ENCODE measurements at regions not wholly inside any gene's neighbourhood (a gene's known extent, or its start where the extent isn't known, plus 50 kb on each side); places are given as distances from the start of the nearest gene placed in this dataset.

GRCh38 chr12:38384816-38385378 is 68.3 kb downstream of the ALG10B start:
- no peak for DNase-seq
- 89% methylated on average over 8 of the region's 9 CpGs for WGBS (ENCODE audit: insufficient coverage)
- H3K27me3 ChIP-seq (ENCODE audit: control insufficient read depth, insufficient read depth, low read length), result no peaks in the 10 kb centered on the region
- H3K36me3 ChIP-seq (ENCODE audit: control insufficient read depth, insufficient read depth, low read length), result no peaks in the 10 kb centered on the region
- H3K27ac ChIP-seq (ENCODE audit: low read length), result no peak overlapping the region
- H3K4me1 ChIP-seq (ENCODE audit: control insufficient read depth, insufficient read depth, low read length), result no peaks in the 10 kb centered on the region
- peaks cover 13% of the 10 kb centered on the region for H3K9me3 ChIP-seq (replicated peaks; ENCODE audit: control insufficient read depth, low read depth, low read length)
- no peak overlapping the region for H3K4me3 ChIP-seq (ENCODE audit: low read length)

- no peaks in the 10 kb centered on the region for H3K27me3 ChIP-seq (ENCODE audit: control insufficient read depth, insufficient read depth, low read length)
- WGBS (ENCODE audit: insufficient coverage), result no CpG with 5 or more reads among the region's 1 CpG
- no peak overlapping the region for H3K4me3 ChIP-seq (ENCODE audit: low read length)
- H3K9me3 ChIP-seq (replicated peaks; ENCODE audit: control insufficient read depth, low read depth, low read length), result peaks cover 13% of the 10 kb centered on the region
- no peaks in the 10 kb centered on the region for H3K4me1 ChIP-seq (ENCODE audit: control insufficient read depth, insufficient read depth, low read length)
- DNase-seq, result no peak
- no peaks in the 10 kb centered on the region for H3K36me3 ChIP-seq (ENCODE audit: control insufficient read depth, insufficient read depth, low read length)
- no peak overlapping the region for H3K27ac ChIP-seq (ENCODE audit: low read length)
These were observed 68.9 kb downstream of the ALG10B start for GRCh38 chr12:38385486-38385885.

- no peaks in the 10 kb centered on the region for H3K36me3 ChIP-seq (ENCODE audit: control insufficient read depth, insufficient read depth, low read length)
- no peaks in the 10 kb centered on the region for H3K4me1 ChIP-seq (ENCODE audit: control insufficient read depth, insufficient read depth, low read length)
- no peak overlapping the region for H3K4me3 ChIP-seq (ENCODE audit: low read length)
- 80% methylated on average over 1 of the region's 4 CpGs for WGBS (ENCODE audit: insufficient coverage)
- H3K27me3 ChIP-seq (ENCODE audit: control insufficient read depth, insufficient read depth, low read length), result no peaks in the 10 kb centered on the region
- H3K9me3 ChIP-seq (replicated peaks; ENCODE audit: control insufficient read depth, low read depth, low read length), result peaks cover 10% of the 10 kb centered on the region
- H3K27ac ChIP-seq (ENCODE audit: low read length), result no peak overlapping the region
- peak; percentile 39 for DNase-seq
These were observed 69.8 kb downstream of the ALG10B start for GRCh38 chr12:38386205-38386985.

- Histone ChIP-seq H3K4me3 (ENCODE audit: low read length) (no peak overlapping the region), H3K9me3 (replicated peaks; ENCODE audit: control insufficient read depth, low read depth, low read length) (peaks cover 6% of the 10 kb centered on the region), H3K27ac (ENCODE audit: low read length) (no peak overlapping the region), H3K36me3 (ENCODE audit: control insufficient read depth, insufficient read depth, low read length) (no peaks in the 10 kb centered on the region), H3K27me3 (ENCODE audit: control insufficient read depth, insufficient read depth, low read length) (no peaks in the 10 kb centered on the region), H3K4me1 (ENCODE audit: control insufficient read depth, insufficient read depth, low read length) (no peaks in the 10 kb centered on the region)
- DNase-seq, result no peak
These were observed 73.0 kb downstream of the ALG10B start for GRCh38 chr12:38389614-38390013.

GRCh38 chr12:38391007-38391406 is 74.4 kb downstream of the ALG10B start:
- Histone ChIP-seq H3K4me3 (ENCODE audit: low read length) (no peak overlapping the region), H3K27me3 (ENCODE audit: control insufficient read depth, insufficient read depth, low read length) (no peaks in the 10 kb centered on the region), H3K36me3 (ENCODE audit: control insufficient read depth, insufficient read depth, low read length) (no peaks in the 10 kb centered on the region), H3K9me3 (replicated peaks; ENCODE audit: control insufficient read depth, low read depth, low read length) (no peaks in the 10 kb centered on the region), H3K4me1 (ENCODE audit: control insufficient read depth, insufficient read depth, low read length) (no peaks in the 10 kb centered on the region), H3K27ac (ENCODE audit: low read length) (no peak overlapping the region)
- no CpG with 5 or more reads among the region's 1 CpG for WGBS (ENCODE audit: insufficient coverage)
- no peak for DNase-seq

GRCh38 chr12:38392554-38393144 is 76.1 kb downstream of the ALG10B start:
- DNase-seq, result no peak
- 63% methylated on average over 1 of the region's 5 CpGs for WGBS (ENCODE audit: insufficient coverage)
- no peak overlapping the region for H3K27ac ChIP-seq (ENCODE audit: low read length)

GRCh38 chr12:38399711-38400206 is 83.2 kb downstream of the ALG10B start:
- H3K27me3 ChIP-seq (ENCODE audit: control insufficient read depth, insufficient read depth, low read length), result no peaks in the 10 kb centered on the region
- H3K27ac ChIP-seq (ENCODE audit: low read length), result no peak overlapping the region
- H3K4me1 ChIP-seq (ENCODE audit: control insufficient read depth, insufficient read depth, low read length), result no peaks in the 10 kb centered on the region
- no peak overlapping the region for H3K4me3 ChIP-seq (ENCODE audit: low read length)
- H3K36me3 ChIP-seq (ENCODE audit: control insufficient read depth, insufficient read depth, low read length), result no peaks in the 10 kb centered on the region
- no peak for DNase-seq
- WGBS (ENCODE audit: insufficient coverage), result no CpG with 5 or more reads among the region's 2 CpGs
- no peaks in the 10 kb centered on the region for H3K9me3 ChIP-seq (replicated peaks; ENCODE audit: control insufficient read depth, low read depth, low read length)

More at GRCh38 chr12:38392554-38393144, 76.1 kb downstream of the ALG10B start:
- Histone ChIP-seq H3K9me3 (replicated peaks; ENCODE audit: control insufficient read depth, low read depth, low read length) (no peaks in the 10 kb centered on the region), H3K4me1 (ENCODE audit: control insufficient read depth, insufficient read depth, low read length) (no peaks in the 10 kb centered on the region), H3K36me3 (ENCODE audit: control insufficient read depth, insufficient read depth, low read length) (no peaks in the 10 kb centered on the region), H3K4me3 (ENCODE audit: low read length) (no peak overlapping the region), H3K27me3 (ENCODE audit: control insufficient read depth, insufficient read depth, low read length) (no peaks in the 10 kb centered on the region)

- no peak for DNase-seq
- Histone ChIP-seq H3K4me1 (ENCODE audit: control insufficient read depth, insufficient read depth, low read length) (no peaks in the 10 kb centered on the region), H3K4me3 (ENCODE audit: low read length) (no peak overlapping the region), H3K27ac (ENCODE audit: low read length) (no peak overlapping the region), H3K27me3 (ENCODE audit: control insufficient read depth, insufficient read depth, low read length) (no peaks in the 10 kb centered on the region), H3K36me3 (ENCODE audit: control insufficient read depth, insufficient read depth, low read length) (no peaks in the 10 kb centered on the region), H3K9me3 (replicated peaks; ENCODE audit: control insufficient read depth, low read depth, low read length) (peaks cover 5% of the 10 kb centered on the region)
These were observed 86.2 kb downstream of the ALG10B start for GRCh38 chr12:38402811-38403210.

GRCh38 chr12:38409511-38409910 is 92.9 kb downstream of the ALG10B start:
- Histone ChIP-seq H3K36me3 (ENCODE audit: control insufficient read depth, insufficient read depth, low read length) (no peaks in the 10 kb centered on the region), H3K27me3 (ENCODE audit: control insufficient read depth, insufficient read depth, low read length) (no peaks in the 10 kb centered on the region), H3K4me3 (ENCODE audit: low read length) (no peak overlapping the region), H3K27ac (ENCODE audit: low read length) (no peak overlapping the region), H3K9me3 (replicated peaks; ENCODE audit: control insufficient read depth, low read depth, low read length) (peaks cover 5% of the 10 kb centered on the region), H3K4me1 (ENCODE audit: control insufficient read depth, insufficient read depth, low read length) (no peaks in the 10 kb centered on the region)
- WGBS (ENCODE audit: insufficient coverage), result no CpG with 5 or more reads among the region's 1 CpG
- no peak for DNase-seq

GRCh38 chr12:38411426-38411825 is 94.9 kb downstream of the ALG10B start:
- Histone ChIP-seq H3K27me3 (ENCODE audit: control insufficient read depth, insufficient read depth, low read length) (no peaks in the 10 kb centered on the region), H3K9me3 (replicated peaks; ENCODE audit: control insufficient read depth, low read depth, low read length) (no peaks in the 10 kb centered on the region), H3K27ac (ENCODE audit: low read length) (no peak overlapping the region), H3K4me3 (ENCODE audit: low read length) (no peak overlapping the region), H3K4me1 (ENCODE audit: control insufficient read depth, insufficient read depth, low read length) (no peaks in the 10 kb centered on the region), H3K36me3 (ENCODE audit: control insufficient read depth, insufficient read depth, low read length) (no peaks in the 10 kb centered on the region)
- peak; percentile 27 for DNase-seq
- 20% methylated on average over 1 of the region's 2 CpGs for WGBS (ENCODE audit: insufficient coverage)

Data from muscle of leg (tissue), 3 donors.